ENCODE measurements at regions not wholly inside any gene's neighbourhood (a gene's known extent, or its start where the extent isn't known, plus 50 kb on each side); places are given as distances from the start of the nearest gene placed in this dataset.

DNA sequence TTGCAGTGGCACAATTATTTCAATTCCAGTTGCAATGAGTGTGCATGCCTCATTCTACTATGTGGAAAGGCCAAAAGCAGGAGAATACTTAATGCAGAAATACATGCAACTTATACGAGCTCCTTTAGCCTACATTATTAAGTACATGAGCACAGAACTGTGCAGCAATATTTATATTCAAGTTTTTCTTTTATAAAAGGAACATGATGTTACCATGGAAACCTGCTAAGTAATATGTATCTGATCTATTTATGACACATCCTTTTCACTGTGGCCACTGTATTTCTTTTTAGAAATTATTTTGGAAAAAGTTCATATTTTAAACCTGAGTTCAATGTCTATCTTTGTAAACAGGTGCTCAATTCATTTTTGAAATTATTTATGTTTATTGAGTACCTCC lies 88.9 kb downstream of the ELAPOR2 start:
- TF ChIP-seq, protein P1, sequence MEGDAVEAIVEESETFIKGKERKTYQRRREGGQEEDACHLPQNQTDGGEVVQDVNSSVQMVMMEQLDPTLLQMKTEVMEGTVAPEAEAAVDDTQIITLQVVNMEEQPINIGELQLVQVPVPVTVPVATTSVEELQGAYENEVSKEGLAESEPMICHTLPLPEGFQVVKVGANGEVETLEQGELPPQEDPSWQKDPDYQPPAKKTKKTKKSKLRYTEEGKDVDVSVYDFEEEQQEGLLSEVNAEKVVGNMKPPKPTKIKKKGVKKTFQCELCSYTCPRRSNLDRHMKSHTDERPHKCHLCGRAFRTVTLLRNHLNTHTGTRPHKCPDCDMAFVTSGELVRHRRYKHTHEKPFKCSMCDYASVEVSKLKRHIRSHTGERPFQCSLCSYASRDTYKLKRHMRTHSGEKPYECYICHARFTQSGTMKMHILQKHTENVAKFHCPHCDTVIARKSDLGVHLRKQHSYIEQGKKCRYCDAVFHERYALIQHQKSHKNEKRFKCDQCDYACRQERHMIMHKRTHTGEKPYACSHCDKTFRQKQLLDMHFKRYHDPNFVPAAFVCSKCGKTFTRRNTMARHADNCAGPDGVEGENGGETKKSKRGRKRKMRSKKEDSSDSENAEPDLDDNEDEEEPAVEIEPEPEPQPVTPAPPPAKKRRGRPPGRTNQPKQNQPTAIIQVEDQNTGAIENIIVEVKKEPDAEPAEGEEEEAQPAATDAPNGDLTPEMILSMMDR (IDR thresholded peaks at IDR 0.05 in 8 of 11, conservative IDR thresholded peaks at IDR 0.05 in 3 of 11), result no peak
- TF ChIP-seq POLR2A (IDR thresholded peaks at IDR 0.05) (no peak), POLR2AphosphoS5 (IDR thresholded peaks at IDR 0.05) (no peak)

Measured in spleen (tissue), 7 donors.